Left ventricle myocardium inferior (tissue), 1 donor: ENCODE measurements at regions not wholly inside any gene's neighbourhood (a gene's known extent, or its start where the extent isn't known, plus 50 kb on each side); places are given as distances from the start of the nearest gene placed in this dataset.

Experiments used
- DNase-seq: peaks from one replicate; pipeline ENCODE4 v3.0.0-alpha.2; 2020
- H3K27ac ChIP-seq: fragments of 200-600 bp; replicated peaks from 2 replicates; pipeline ENCODE4 v1.8.0; 2021
- H3K27me3 ChIP-seq: fragments of 200-600 bp; 2 replicates; pipeline ENCODE4 v1.8.0; 2021; ENCODE audit warnings: low read depth
- H3K36me3 ChIP-seq: fragments of 200-600 bp; 2 replicates; pipeline ENCODE4 v1.8.0; 2021
- H3K4me1 ChIP-seq: fragments of 200-600 bp; 2 replicates; pipeline ENCODE4 v1.8.0; 2021
- H3K4me3 ChIP-seq: fragments of 200-600 bp; 2 replicates; pipeline ENCODE4 v1.8.0; 2021; ENCODE audit warnings: mild to moderate bottlenecking, moderate library complexity
- H3K9me3 ChIP-seq: fragments of 200-600 bp; replicated peaks from 2 replicates; pipeline ENCODE4 v1.8.0; 2021
- intact Hi-C: fragments of 100-400 bp; cut with micrococcal nuclease; formaldehyde crosslinking; loops from one replicate; pipeline ENCODE4 v1.11.0; 2022
- TF ChIP-seq, protein P1 (sequence below): fragments of 200-600 bp; IDR thresholded peaks from 2 replicates; pipeline ENCODE4 v1.8.0; 2021; ENCODE audit warnings: antibody characterized with exemption, mild to moderate bottlenecking, borderline replicate concordance
- donor health status: DM: no; HTN: yes; CAD: no; lungs with severe emphysema.

GRCh38 chr16:60059141-60059540 lies 1325.0 kb upstream of the GOT2 start:
- Histone ChIP-seq H3K9me3 (peaks cover 14% of the 10 kb centered on the region), H3K4me1 (no peaks in the 10 kb centered on the region), H3K27ac (no peak overlapping the region), H3K27me3 (no peaks in the 10 kb centered on the region), H3K4me3 (no peak overlapping the region), H3K36me3 (no peaks in the 10 kb centered on the region)
- intact Hi-C loops, result no loop called here
- DNase-seq, result no peak
- TF ChIP-seq, protein P1, sequence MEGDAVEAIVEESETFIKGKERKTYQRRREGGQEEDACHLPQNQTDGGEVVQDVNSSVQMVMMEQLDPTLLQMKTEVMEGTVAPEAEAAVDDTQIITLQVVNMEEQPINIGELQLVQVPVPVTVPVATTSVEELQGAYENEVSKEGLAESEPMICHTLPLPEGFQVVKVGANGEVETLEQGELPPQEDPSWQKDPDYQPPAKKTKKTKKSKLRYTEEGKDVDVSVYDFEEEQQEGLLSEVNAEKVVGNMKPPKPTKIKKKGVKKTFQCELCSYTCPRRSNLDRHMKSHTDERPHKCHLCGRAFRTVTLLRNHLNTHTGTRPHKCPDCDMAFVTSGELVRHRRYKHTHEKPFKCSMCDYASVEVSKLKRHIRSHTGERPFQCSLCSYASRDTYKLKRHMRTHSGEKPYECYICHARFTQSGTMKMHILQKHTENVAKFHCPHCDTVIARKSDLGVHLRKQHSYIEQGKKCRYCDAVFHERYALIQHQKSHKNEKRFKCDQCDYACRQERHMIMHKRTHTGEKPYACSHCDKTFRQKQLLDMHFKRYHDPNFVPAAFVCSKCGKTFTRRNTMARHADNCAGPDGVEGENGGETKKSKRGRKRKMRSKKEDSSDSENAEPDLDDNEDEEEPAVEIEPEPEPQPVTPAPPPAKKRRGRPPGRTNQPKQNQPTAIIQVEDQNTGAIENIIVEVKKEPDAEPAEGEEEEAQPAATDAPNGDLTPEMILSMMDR, result no peak

DNA sequence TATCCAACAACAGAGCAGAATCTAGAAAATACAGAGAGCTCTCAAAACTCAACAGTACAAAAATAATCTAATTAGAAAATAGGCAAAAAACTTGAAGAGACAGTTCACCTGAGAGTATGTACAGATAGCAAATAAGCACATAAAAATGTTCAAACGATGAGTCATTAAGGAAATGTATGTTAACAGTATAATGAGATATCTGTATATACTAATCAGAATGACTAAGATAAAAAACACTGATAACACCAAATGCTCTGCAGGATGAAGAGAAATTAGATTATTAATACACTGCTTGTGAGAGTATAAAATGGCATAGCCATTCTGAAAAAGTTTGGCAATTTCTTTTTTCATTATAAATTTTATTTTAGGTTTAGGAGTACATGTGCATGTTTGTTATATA lies 1307.6 kb upstream of the GOT2 start:
- no peak overlapping the region for H3K4me3 ChIP-seq
- no peaks in the 10 kb centered on the region for H3K36me3 ChIP-seq
- no peak for DNase-seq
- H3K9me3 ChIP-seq, result peaks cover 23% of the 10 kb centered on the region
- intact Hi-C loops, result no loop called here
- H3K4me1 ChIP-seq, result no peaks in the 10 kb centered on the region
- TF ChIP-seq, protein P1, result no peak
- no peaks in the 10 kb centered on the region for H3K27me3 ChIP-seq
- no peak overlapping the region for H3K27ac ChIP-seq

GRCh38 chr16:60031740-60032139 lies 1297.6 kb upstream of the GOT2 start:
- no peak for DNase-seq
- no peaks in the 10 kb centered on the region for H3K36me3 ChIP-seq
- H3K27me3 ChIP-seq, result no peaks in the 10 kb centered on the region
- no peak overlapping the region for H3K27ac ChIP-seq
- no peak overlapping the region for H3K4me3 ChIP-seq
- no peaks in the 10 kb centered on the region for H3K4me1 ChIP-seq
- intact Hi-C loops, result no loop called here
- TF ChIP-seq, protein P1, result no peak
- peaks cover 34% of the 10 kb centered on the region for H3K9me3 ChIP-seq

GRCh38 chr16:60027351-60027750 lies 1293.2 kb upstream of the GOT2 start:
- H3K36me3 ChIP-seq, result no peaks in the 10 kb centered on the region
- H3K27ac ChIP-seq, result no peak overlapping the region
- no peak for DNase-seq
- no peaks in the 10 kb centered on the region for H3K4me1 ChIP-seq
- intact Hi-C loops, result no loop called here
- no peak overlapping the region for H3K4me3 ChIP-seq
- H3K27me3 ChIP-seq, result no peaks in the 10 kb centered on the region
- TF ChIP-seq, protein P1, result no peak
- peaks cover 5% of the 10 kb centered on the region for H3K9me3 ChIP-seq

DNA sequence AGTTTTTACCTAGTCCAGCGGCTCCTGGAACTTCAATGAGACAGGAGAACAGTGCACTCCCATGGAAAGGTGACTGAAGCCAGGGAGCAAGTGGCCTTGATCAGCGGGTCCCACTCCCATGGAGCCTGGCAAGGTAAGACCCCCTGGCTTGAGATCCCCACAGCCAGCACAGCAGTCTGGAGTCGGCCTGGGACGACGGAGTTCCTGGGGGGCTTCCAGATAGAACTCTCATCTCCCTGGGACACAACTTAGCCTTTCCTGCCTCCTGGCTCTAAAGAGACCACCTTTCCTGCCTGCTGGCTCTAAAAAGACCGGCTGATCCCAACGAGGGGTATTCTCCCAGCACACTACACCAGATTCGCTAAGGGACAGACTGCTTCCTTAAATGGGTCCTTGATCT lies 1279.0 kb upstream of the GOT2 start:
- Histone ChIP-seq H3K36me3 (no peaks in the 10 kb centered on the region), H3K27me3 (no peaks in the 10 kb centered on the region), H3K4me1 (no peaks in the 10 kb centered on the region), H3K27ac (no peak overlapping the region), H3K9me3 (no peaks in the 10 kb centered on the region), H3K4me3 (no peak overlapping the region)
- TF ChIP-seq, protein P1, result no peak
- DNase-seq, result no peak
- intact Hi-C loops, result no loop called here

DNA sequence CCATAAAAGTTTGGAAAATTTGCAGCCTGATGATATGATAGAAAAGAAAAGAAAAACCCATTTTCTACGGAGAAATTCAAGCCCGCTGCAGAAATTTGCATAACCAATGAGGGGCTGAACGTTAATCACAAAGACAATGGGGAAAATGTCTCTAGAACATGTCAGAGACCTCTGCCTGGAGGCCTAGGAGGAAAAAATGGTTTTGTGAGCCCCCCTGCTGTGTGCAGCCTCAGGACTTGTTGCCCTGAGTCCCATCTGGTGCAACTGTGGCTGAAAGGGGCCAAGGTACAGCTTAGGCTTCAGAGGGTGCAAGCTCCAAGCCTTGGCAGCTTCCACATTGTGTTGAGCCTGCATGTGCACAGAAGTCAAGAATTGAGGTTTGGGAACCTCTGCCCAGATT lies 1267.4 kb upstream of the GOT2 start:
- no peaks in the 10 kb centered on the region for H3K27me3 ChIP-seq

More for the DNA sequence above, 1267.4 kb upstream of the GOT2 start:
- DNase-seq, result no peak
- Histone ChIP-seq H3K4me3 (no peak overlapping the region), H3K36me3 (no peaks in the 10 kb centered on the region), H3K9me3 (no peaks in the 10 kb centered on the region), H3K27ac (no peak overlapping the region), H3K4me1 (no peaks in the 10 kb centered on the region)
- TF ChIP-seq, protein P1, result no peak
- intact Hi-C loops, result no loop called here
